ENCODE measurements at regions not wholly inside any gene's neighbourhood (a gene's known extent, or its start where the extent isn't known, plus 50 kb on each side); places are given as distances from the start of the nearest gene placed in this dataset.
"Not testable (repeated sequence)": the region's sequence is repeated elsewhere in the genome, so short reads cannot be mapped to it uniquely, and the experiment has no call there.

GRCh38 chr1:55803429-55803828, 588.3 kb upstream of the USP24 start:
- DNase-seq: no peak

GRCh38 chr1:55801481-55801880, 586.3 kb upstream of the USP24 start:
- DNase-seq: no peak

GRCh38 chr1:55800503-55800902, 585.3 kb upstream of the USP24 start:
- no peak for DNase-seq

GRCh38 chr1:55793856-55794255, 578.7 kb upstream of the USP24 start:
- no peak for DNase-seq

GRCh38 chr1:55792870-55793269, 577.7 kb upstream of the USP24 start:
- DNase-seq: no peak

- DNase-seq: no peak
Observed at GRCh38 chr1:55789466-55789865, 574.3 kb upstream of the USP24 start.

- DNase-seq: no peak
Observed at GRCh38 chr1:55786396-55786795, 571.2 kb upstream of the USP24 start.

- not testable (repeated sequence) for DNase-seq
Observed at GRCh38 chr1:55784941-55785450, 569.8 kb upstream of the USP24 start.

- no peak for DNase-seq
Observed at GRCh38 chr1:55781944-55782482, 566.8 kb upstream of the USP24 start.

- DNase-seq: no peak
Observed at GRCh38 chr1:55781003-55781402, 565.8 kb upstream of the USP24 start.

GRCh38 chr1:55777545-55777944, 562.4 kb upstream of the USP24 start:
- DNase-seq: no peak

GRCh38 chr1:55775007-55775406, 559.8 kb upstream of the USP24 start:
- no peak for DNase-seq

- no peak for DNase-seq
Observed at GRCh38 chr1:55774446-55774845, 559.3 kb upstream of the USP24 start.

GRCh38 chr1:55773211-55773940, 558.2 kb upstream of the USP24 start:
- DNase-seq: no peak

- no peak for DNase-seq
Observed at GRCh38 chr1:55768327-55768952, 553.3 kb upstream of the USP24 start.

- DNase-seq: no peak
Observed at GRCh38 chr1:55767171-55767570, 552.0 kb upstream of the USP24 start.

- not testable (repeated sequence) for DNase-seq
Observed at GRCh38 chr1:55765505-55765904, 550.3 kb upstream of the USP24 start.

- no peak for DNase-seq
Observed at GRCh38 chr1:55751776-55752175, 536.6 kb upstream of the USP24 start.

GRCh38 chr1:55750628-55750995, 535.4 kb upstream of the USP24 start:
- no peak for DNase-seq

- DNase-seq: no peak
Observed at GRCh38 chr1:55749975-55750627, 534.9 kb upstream of the USP24 start.

- no peak for DNase-seq
Observed at GRCh38 chr1:55747408-55747841, 532.3 kb upstream of the USP24 start.

- no peak for DNase-seq
Observed at GRCh38 chr1:55746710-55747109, 531.5 kb upstream of the USP24 start.

- no peak for DNase-seq
Observed at GRCh38 chr1:55741516-55741915, 526.4 kb upstream of the USP24 start.

- DNase-seq: no peak
Observed at GRCh38 chr1:55735106-55735505, 519.9 kb upstream of the USP24 start.

Measured in SHP77 treated with DMSO at 0.1 percent for 48 hours (cell line).